ENCODE measurements at regions not wholly inside any gene's neighbourhood (a gene's known extent, or its start where the extent isn't known, plus 50 kb on each side); places are given as distances from the start of the nearest gene placed in this dataset.
"Not testable (repeated sequence)": the region's sequence is repeated elsewhere in the genome, so short reads cannot be mapped to it uniquely, and the experiment has no call there.

DNA sequence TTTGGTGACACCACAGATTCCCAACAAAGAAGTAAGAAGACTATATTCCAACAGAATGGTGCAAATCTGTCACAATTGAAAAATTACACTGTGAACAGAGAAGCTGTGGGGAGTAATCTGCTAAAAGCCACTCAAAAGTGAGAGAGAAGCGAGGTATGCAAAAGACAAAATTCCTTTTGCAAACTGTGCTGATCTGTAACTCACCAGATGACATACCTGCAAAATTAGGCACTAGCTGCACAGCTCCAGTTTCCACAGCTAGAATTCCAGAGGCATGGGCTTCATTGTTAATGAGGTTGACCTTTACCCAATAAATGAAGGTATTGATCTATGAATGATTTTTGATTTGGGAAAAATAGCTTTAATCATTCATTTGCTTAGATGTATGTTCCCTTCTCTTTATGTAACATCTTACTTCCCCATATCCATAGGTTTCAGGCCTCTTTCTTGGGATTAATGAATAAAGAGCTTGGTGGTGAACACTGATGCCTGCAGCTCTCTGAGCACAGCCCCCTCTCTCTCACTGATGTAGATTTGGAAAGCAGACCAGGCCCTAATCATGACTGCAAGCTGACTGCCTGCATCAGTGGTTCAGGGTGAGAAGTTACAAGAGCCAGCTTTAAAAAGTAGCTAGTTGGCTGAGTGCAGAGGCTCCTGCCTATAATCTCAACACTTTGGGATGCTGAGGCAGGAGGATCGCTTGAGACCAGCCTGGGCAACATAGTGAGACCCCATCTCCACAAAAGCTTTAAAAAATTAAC is 85.2 kb downstream of the LACC1 start:
- H2AFZ ChIP-seq (ENCODE audit: low read length), result no peak overlapping the region

DNA sequence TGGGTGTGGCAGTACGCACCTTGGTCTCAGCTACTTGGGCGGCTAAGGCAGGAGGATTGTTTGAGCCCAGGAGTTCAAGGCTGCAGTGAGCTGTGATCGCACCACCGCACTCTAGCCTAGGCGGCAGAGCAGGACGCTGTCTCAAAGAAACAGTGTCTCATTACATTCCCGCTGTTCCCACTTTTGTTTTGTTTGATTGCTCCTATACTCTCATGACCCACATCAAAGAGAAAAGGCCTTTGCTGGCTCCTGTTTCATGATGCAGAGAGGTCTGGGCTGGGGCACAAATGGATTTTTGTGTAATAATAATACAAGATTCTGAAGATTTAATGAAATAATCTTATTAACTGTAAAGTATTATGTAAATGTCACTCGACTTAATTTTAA is 85.7 kb downstream of the LACC1 start:
- Histone ChIP-seq H3F3A (ENCODE audit: low read depth) (no peaks in the 10 kb centered on the region), H3K4me2 (ENCODE audit: low read depth, low read length, poor library complexity, severe bottlenecking) (no peak overlapping the region), H3K9me2 (replicated peaks; ENCODE audit: low read depth, low read length) (no peaks in the 10 kb centered on the region), H4K20me1 (ENCODE audit: insufficient read depth, low read length, poor library complexity, severe bottlenecking) (no peaks in the 10 kb centered on the region), H3K4me1 (ENCODE audit: insufficient read depth, low read length, poor library complexity, severe bottlenecking) (no peaks in the 10 kb centered on the region), H3K27me3 (ENCODE audit: insufficient read depth, low read length, poor library complexity, severe bottlenecking) (no peaks in the 10 kb centered on the region), H3K79me2 (ENCODE audit: insufficient read depth, low read length) (no peaks in the 10 kb centered on the region), H2AFZ (ENCODE audit: low read length) (no peak overlapping the region), H3K4me3 (ENCODE audit: low read length, poor library complexity, severe bottlenecking) (no peak overlapping the region), H3K9me3 (ENCODE audit: insufficient read depth, low read depth, low read length) (no peaks in the 10 kb centered on the region), H3K36me3 (ENCODE audit: insufficient read depth, low read length) (no peaks in the 10 kb centered on the region), H3K9ac (ENCODE audit: low read depth, low read length, poor library complexity, severe bottlenecking) (no peak overlapping the region)
- TF ChIP-seq EZH2phosphoT487 (IDR thresholded peaks at IDR 0.05; ENCODE audit: borderline replicate concordance), result no peak
- TF ChIP-seq, protein P1, sequence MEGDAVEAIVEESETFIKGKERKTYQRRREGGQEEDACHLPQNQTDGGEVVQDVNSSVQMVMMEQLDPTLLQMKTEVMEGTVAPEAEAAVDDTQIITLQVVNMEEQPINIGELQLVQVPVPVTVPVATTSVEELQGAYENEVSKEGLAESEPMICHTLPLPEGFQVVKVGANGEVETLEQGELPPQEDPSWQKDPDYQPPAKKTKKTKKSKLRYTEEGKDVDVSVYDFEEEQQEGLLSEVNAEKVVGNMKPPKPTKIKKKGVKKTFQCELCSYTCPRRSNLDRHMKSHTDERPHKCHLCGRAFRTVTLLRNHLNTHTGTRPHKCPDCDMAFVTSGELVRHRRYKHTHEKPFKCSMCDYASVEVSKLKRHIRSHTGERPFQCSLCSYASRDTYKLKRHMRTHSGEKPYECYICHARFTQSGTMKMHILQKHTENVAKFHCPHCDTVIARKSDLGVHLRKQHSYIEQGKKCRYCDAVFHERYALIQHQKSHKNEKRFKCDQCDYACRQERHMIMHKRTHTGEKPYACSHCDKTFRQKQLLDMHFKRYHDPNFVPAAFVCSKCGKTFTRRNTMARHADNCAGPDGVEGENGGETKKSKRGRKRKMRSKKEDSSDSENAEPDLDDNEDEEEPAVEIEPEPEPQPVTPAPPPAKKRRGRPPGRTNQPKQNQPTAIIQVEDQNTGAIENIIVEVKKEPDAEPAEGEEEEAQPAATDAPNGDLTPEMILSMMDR (conservative IDR thresholded peaks at IDR 0.05; ENCODE audit: low read length), result no peak

More for the DNA sequence above, 85.2 kb downstream of the LACC1 start:
- H3K4me2 ChIP-seq (ENCODE audit: low read depth, low read length, poor library complexity, severe bottlenecking), result no peak overlapping the region
- no peaks in the 10 kb centered on the region for H3K36me3 ChIP-seq (ENCODE audit: insufficient read depth, low read length)
- H3F3A ChIP-seq (ENCODE audit: low read depth), result no peaks in the 10 kb centered on the region
- no peaks in the 10 kb centered on the region for H4K20me1 ChIP-seq (ENCODE audit: insufficient read depth, low read length, poor library complexity, severe bottlenecking)
- no peak overlapping the region for H3K4me3 ChIP-seq (ENCODE audit: low read length, poor library complexity, severe bottlenecking)
- H3K9ac ChIP-seq (ENCODE audit: low read depth, low read length, poor library complexity, severe bottlenecking), result no peak overlapping the region
- no peaks in the 10 kb centered on the region for H3K9me3 ChIP-seq (ENCODE audit: insufficient read depth, low read depth, low read length)
- H3K4me1 ChIP-seq (ENCODE audit: insufficient read depth, low read length, poor library complexity, severe bottlenecking), result no peaks in the 10 kb centered on the region
- no peaks in the 10 kb centered on the region for H3K9me2 ChIP-seq (replicated peaks; ENCODE audit: low read depth, low read length)
- no peak for TF ChIP-seq EZH2phosphoT487 (IDR thresholded peaks at IDR 0.05; ENCODE audit: borderline replicate concordance)
- TF ChIP-seq, protein P1 (conservative IDR thresholded peaks at IDR 0.05; ENCODE audit: low read length), result no peak
- no peaks in the 10 kb centered on the region for H3K79me2 ChIP-seq (ENCODE audit: insufficient read depth, low read length)
- no peaks in the 10 kb centered on the region for H3K27me3 ChIP-seq (ENCODE audit: insufficient read depth, low read length, poor library complexity, severe bottlenecking)

DNA sequence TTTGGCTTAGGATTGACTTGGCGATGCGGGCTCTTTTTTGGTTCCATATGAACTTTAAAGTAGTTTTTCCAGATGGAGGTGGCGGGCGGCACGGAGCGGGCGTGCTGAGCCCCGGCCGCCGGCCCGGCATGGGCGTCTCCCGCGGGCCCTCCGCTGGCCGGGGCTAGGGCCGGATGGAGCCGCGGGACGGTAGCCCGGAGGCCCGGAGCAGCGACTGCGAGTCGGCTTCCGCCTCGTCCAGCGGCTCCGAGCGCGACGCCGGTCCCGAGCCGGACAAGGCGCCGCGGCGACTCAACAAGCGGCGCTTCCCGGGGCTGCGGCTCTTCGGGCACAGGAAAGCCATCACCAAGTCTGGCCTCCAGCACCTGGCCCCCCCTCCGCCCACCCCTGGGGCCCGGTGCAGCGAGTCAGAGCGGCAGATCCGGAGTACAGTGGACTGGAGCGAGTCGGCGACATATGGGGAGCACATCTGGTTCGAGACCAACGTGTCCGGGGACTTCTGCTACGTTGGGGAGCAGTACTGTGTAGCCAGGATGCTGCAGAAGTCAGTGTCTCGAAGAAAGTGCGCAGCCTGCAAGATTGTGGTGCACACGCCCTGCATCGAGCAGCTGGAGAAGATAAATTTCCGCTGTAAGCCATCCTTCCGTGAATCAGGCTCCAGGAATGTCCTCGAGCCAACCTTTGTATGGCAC is 88.7 kb downstream of the LACC1 start:
- not testable (repeated sequence) for H2AFZ ChIP-seq (ENCODE audit: low read length); H3K27me3 ChIP-seq (ENCODE audit: insufficient read depth, low read length, poor library complexity, severe bottlenecking); H3K4me2 ChIP-seq (ENCODE audit: low read depth, low read length, poor library complexity, severe bottlenecking); H3F3A ChIP-seq (ENCODE audit: low read depth); H3K36me3 ChIP-seq (ENCODE audit: insufficient read depth, low read length); H3K4me3 ChIP-seq (ENCODE audit: low read length, poor library complexity, severe bottlenecking); H3K4me1 ChIP-seq (ENCODE audit: insufficient read depth, low read length, poor library complexity, severe bottlenecking); H3K9me2 ChIP-seq (replicated peaks; ENCODE audit: low read depth, low read length); H3K9me3 ChIP-seq (ENCODE audit: insufficient read depth, low read depth, low read length); H3K79me2 ChIP-seq (ENCODE audit: insufficient read depth, low read length); H4K20me1 ChIP-seq (ENCODE audit: insufficient read depth, low read length, poor library complexity, severe bottlenecking); H3K9ac ChIP-seq (ENCODE audit: low read depth, low read length, poor library complexity, severe bottlenecking)

DNA sequence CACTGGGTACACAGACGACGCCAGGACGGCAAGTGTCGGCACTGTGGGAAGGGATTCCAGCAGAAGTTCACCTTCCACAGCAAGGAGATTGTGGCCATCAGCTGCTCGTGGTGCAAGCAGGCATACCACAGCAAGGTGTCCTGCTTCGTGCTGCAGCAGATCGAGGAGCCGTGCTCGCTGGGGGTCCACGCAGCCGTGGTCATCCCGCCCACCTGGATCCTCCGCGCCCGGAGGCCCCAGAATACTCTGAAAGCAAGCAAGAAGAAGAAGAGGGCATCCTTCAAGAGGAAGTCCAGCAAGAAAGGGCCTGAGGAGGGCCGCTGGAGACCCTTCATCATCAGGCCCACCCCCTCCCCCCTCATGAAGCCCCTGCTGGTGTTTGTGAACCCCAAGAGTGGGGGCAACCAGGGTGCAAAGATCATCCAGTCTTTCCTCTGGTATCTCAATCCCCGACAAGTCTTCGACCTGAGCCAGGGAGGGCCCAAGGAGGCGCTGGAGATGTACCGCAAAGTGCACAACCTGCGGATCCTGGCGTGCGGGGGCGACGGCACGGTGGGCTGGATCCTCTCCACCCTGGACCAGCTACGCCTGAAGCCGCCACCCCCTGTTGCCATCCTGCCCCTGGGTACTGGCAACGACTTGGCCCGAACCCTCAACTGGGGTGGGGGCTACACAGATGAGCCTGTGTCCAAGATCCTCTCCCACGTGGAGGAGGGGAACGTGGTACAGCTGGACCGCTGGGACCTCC is 89.4 kb downstream of the LACC1 start:
- H4K20me1 ChIP-seq (ENCODE audit: insufficient read depth, low read length, poor library complexity, severe bottlenecking); H3K9ac ChIP-seq (ENCODE audit: low read depth, low read length, poor library complexity, severe bottlenecking); H3K9me2 ChIP-seq (replicated peaks; ENCODE audit: low read depth, low read length); H2AFZ ChIP-seq (ENCODE audit: low read length); H3K36me3 ChIP-seq (ENCODE audit: insufficient read depth, low read length); H3K4me3 ChIP-seq (ENCODE audit: low read length, poor library complexity, severe bottlenecking); H3K27me3 ChIP-seq (ENCODE audit: insufficient read depth, low read length, poor library complexity, severe bottlenecking); H3K4me2 ChIP-seq (ENCODE audit: low read depth, low read length, poor library complexity, severe bottlenecking); H3F3A ChIP-seq (ENCODE audit: low read depth); H3K9me3 ChIP-seq (ENCODE audit: insufficient read depth, low read depth, low read length); H3K79me2 ChIP-seq (ENCODE audit: insufficient read depth, low read length); H3K4me1 ChIP-seq (ENCODE audit: insufficient read depth, low read length, poor library complexity, severe bottlenecking): not testable (repeated sequence)

DNA sequence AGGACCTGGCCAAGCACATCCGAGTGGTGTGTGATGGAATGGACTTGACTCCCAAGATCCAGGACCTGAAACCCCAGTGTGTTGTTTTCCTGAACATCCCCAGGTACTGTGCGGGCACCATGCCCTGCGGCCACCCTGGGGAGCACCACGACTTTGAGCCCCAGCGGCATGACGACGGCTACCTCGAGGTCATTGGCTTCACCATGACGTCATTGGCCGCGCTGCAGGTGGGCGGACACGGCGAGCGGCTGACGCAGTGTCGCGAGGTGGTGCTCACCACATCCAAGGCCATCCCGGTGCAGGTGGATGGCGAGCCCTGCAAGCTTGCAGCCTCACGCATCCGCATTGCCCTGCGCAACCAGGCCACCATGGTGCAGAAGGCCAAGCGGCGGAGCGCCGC is 90.2 kb downstream of the LACC1 start:
- H3K79me2 ChIP-seq (ENCODE audit: insufficient read depth, low read length); H3K9me3 ChIP-seq (ENCODE audit: insufficient read depth, low read depth, low read length); H3K4me2 ChIP-seq (ENCODE audit: low read depth, low read length, poor library complexity, severe bottlenecking); H3K36me3 ChIP-seq (ENCODE audit: insufficient read depth, low read length); H3K9ac ChIP-seq (ENCODE audit: low read depth, low read length, poor library complexity, severe bottlenecking); H3F3A ChIP-seq (ENCODE audit: low read depth); H2AFZ ChIP-seq (ENCODE audit: low read length); H3K4me1 ChIP-seq (ENCODE audit: insufficient read depth, low read length, poor library complexity, severe bottlenecking); H3K27me3 ChIP-seq (ENCODE audit: insufficient read depth, low read length, poor library complexity, severe bottlenecking); H3K4me3 ChIP-seq (ENCODE audit: low read length, poor library complexity, severe bottlenecking); H3K9me2 ChIP-seq (replicated peaks; ENCODE audit: low read depth, low read length); H4K20me1 ChIP-seq (ENCODE audit: insufficient read depth, low read length, poor library complexity, severe bottlenecking): not testable (repeated sequence)
